SK-N-SH treated with all-trans-retinoic acid at 6 μM for 48 hours (cell line): ENCODE measurements at regions not wholly inside any gene's neighbourhood (a gene's known extent, or its start where the extent isn't known, plus 50 kb on each side); places are given as distances from the start of the nearest gene placed in this dataset.

ENCODE experiments used
- ATAC-seq: fragments of 200-7000 bp; cut with Tn5 transposase; 3 replicates; pipeline ENCODE4 v1.9.1; 2020; ENCODE audit warnings: mild to moderate bottlenecking, moderate library complexity
- ARNTL ChIP-seq: fragments of 450-650 bp; formaldehyde crosslinking; IDR thresholded peaks from 2 replicates; pipeline ENCODE4 v1.5.0; 2020; ENCODE audit warnings: low read depth, mild to moderate bottlenecking, moderate library complexity, borderline replicate concordance
- BACH2 ChIP-seq: fragments of 250-450 bp; sonication (Bioruptor Pico); IDR thresholded peaks from 2 replicates; pipeline ENCODE4 v1.9.0; 2021; ENCODE audit warnings: mild to moderate bottlenecking, borderline replicate concordance
- CSDC2 ChIP-seq: fragments of 250-450 bp; sonication (Bioruptor Pico); IDR thresholded peaks from 2 replicates; pipeline ENCODE4 v1.5.0; 2020; ENCODE audit warnings: mild to moderate bottlenecking, moderate library complexity
- ESRRG ChIP-seq: fragments of 250-450 bp; sonication (Bioruptor Pico); IDR thresholded peaks from 2 replicates; pipeline ENCODE4 v1.6.1; 2021; ENCODE audit warnings: mild to moderate bottlenecking
- GLIS3 ChIP-seq: fragments of 250-450 bp; sonication (Bioruptor Pico); IDR thresholded peaks from 2 replicates; pipeline ENCODE4 v1.5.0; 2020; ENCODE audit warnings: mild to moderate bottlenecking, moderate library complexity
- ISL1 ChIP-seq: fragments of 250-450 bp; sonication (Bioruptor Pico); IDR thresholded peaks from 2 replicates; pipeline ENCODE4 v2.1.2; 2022; ENCODE audit warnings: mild to moderate bottlenecking, moderate library complexity
- OSR1 ChIP-seq: fragments of 250-450 bp; sonication (Bioruptor Pico); IDR thresholded peaks from 2 replicates; pipeline ENCODE4 v1.8.0; 2022; ENCODE audit warnings: moderate library complexity, mild to moderate bottlenecking, inconsistent platforms
- PPARA ChIP-seq: fragments of 250-450 bp; sonication (Bioruptor Pico); IDR thresholded peaks from 2 replicates; pipeline ENCODE4 v1.5.0; 2020; ENCODE audit warnings: mild to moderate bottlenecking, borderline replicate concordance
- RARB ChIP-seq: fragments of 250-450 bp; sonication (Bioruptor Pico); IDR thresholded peaks from 2 replicates; pipeline ENCODE4 v1.8.0; 2021; ENCODE audit warnings: mild to moderate bottlenecking, moderate library complexity
- SNAI2 ChIP-seq: fragments of 250-450 bp; sonication (Bioruptor Pico); IDR thresholded peaks from 2 replicates; pipeline ENCODE4 v1.5.0; 2020; ENCODE audit warnings: mild to moderate bottlenecking, moderate library complexity
- TCF4 ChIP-seq: fragments of 250-450 bp; sonication (Bioruptor Pico); IDR thresholded peaks from 2 replicates; pipeline ENCODE4 v1.8.0; 2021; ENCODE audit warnings: mild to moderate bottlenecking, moderate library complexity, borderline replicate concordance
- TOX ChIP-seq: fragments of 250-450 bp; sonication (Bioruptor Pico); IDR thresholded peaks from 2 replicates; pipeline ENCODE4 v1.8.0; 2021; ENCODE audit warnings: mild to moderate bottlenecking, moderate library complexity, borderline replicate concordance
- ZC3H10 ChIP-seq: fragments of 250-450 bp; sonication (Bioruptor Pico); IDR thresholded peaks from 2 replicates; pipeline ENCODE4 v1.5.1; 2021; ENCODE audit warnings: mild to moderate bottlenecking, moderate library complexity
- ZFP3 ChIP-seq: fragments of 250-450 bp; sonication (Bioruptor Pico); IDR thresholded peaks from 2 replicates; pipeline ENCODE4 v1.5.0; 2020; ENCODE audit warnings: mild to moderate bottlenecking, moderate library complexity
- ZFP30 ChIP-seq: fragments of 450-650 bp; formaldehyde crosslinking; IDR thresholded peaks from 2 replicates; pipeline ENCODE4 v1.5.0; 2022; ENCODE audit warnings: mild to moderate bottlenecking, moderate library complexity
- ZNF565 ChIP-seq: fragments of 450-650 bp; formaldehyde crosslinking; conservative IDR thresholded peaks from 2 replicates; pipeline ENCODE4 v1.5.0; 2020; ENCODE audit warnings: low read depth, mild to moderate bottlenecking, moderate library complexity
- ZNF70 ChIP-seq: fragments of 450-650 bp; formaldehyde crosslinking; IDR thresholded peaks from 2 replicates; pipeline ENCODE4 v1.5.0; 2020; ENCODE audit warnings: mild to moderate bottlenecking, moderate library complexity
- ZNF8 ChIP-seq: fragments of 450-650 bp; formaldehyde crosslinking; IDR thresholded peaks from 2 replicates; pipeline ENCODE4 v1.5.0; 2020; ENCODE audit warnings: mild to moderate bottlenecking, moderate library complexity
- TF ChIP-seq, protein P1 (sequence below): fragments of 250-450 bp; sonication (Bioruptor Pico); IDR thresholded peaks from 2 replicates; pipeline ENCODE4 v1.8.0; 2021; ENCODE audit warnings: low read depth, mild to moderate bottlenecking, moderate library complexity, borderline replicate concordance
- TF ChIP-seq, protein P2 (sequence below): fragments of 250-450 bp; sonication (Bioruptor Pico); IDR thresholded peaks from 2 replicates; pipeline ENCODE4 v1.8.0; 2020; ENCODE audit warnings: mild to moderate bottlenecking, moderate library complexity, borderline replicate concordance
- TF ChIP-seq, protein P3 (sequence below): fragments of 250-450 bp; sonication (Bioruptor Pico); IDR thresholded peaks from 2 replicates; pipeline ENCODE4 v1.5.1; 2020; ENCODE audit warnings: low read depth, mild to moderate bottlenecking, moderate library complexity
- TF ChIP-seq, protein P4 (sequence below): fragments of 250-450 bp; sonication (Bioruptor Pico); IDR thresholded peaks from 2 replicates; pipeline ENCODE4 v1.5.1; 2021; ENCODE audit warnings: mild to moderate bottlenecking, moderate library complexity

DNA sequence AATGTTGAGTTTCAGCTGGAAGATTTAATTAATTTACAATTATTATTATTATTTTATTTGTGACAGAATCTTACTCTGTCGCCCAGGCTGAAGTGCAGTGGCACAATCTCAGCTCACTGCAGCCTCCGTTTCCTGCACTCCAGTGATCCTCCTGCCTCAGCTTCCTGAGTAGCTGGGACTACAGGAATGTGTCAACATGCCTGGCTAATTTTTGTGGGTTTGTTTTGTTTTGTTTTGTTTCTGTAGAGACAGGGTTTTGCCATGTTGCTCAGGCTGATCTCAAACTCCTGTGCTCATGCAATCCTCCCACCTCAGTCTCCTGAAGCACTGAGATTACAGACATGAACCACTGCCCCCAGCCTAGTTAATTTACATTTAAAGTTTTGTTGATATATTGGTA lies 93.8 kb upstream of the MEOX2 start:
- TF ChIP-seq ZC3H10 (CRISPR knock-in tag), result no peak
- no peak for TF ChIP-seq ARNTL (CRISPR knock-in tag)
- no peak for TF ChIP-seq ZFP3 (CRISPR knock-in tag)
- no peak for TF ChIP-seq ZNF565 (CRISPR knock-in tag)
- no peak for TF ChIP-seq ISL1 (CRISPR knock-in tag)
- no peak for TF ChIP-seq GLIS3 (CRISPR knock-in tag)
- no peak for TF ChIP-seq ZNF8 (CRISPR knock-in tag)
- no peak for TF ChIP-seq OSR1 (CRISPR knock-in tag)
- no peak for TF ChIP-seq BACH2 (CRISPR knock-in tag)
- TF ChIP-seq ESRRG (CRISPR knock-in tag), result no peak
- TF ChIP-seq CSDC2 (CRISPR knock-in tag), result no peak
- no peak for TF ChIP-seq SNAI2 (CRISPR knock-in tag)
- TF ChIP-seq, protein P1, sequence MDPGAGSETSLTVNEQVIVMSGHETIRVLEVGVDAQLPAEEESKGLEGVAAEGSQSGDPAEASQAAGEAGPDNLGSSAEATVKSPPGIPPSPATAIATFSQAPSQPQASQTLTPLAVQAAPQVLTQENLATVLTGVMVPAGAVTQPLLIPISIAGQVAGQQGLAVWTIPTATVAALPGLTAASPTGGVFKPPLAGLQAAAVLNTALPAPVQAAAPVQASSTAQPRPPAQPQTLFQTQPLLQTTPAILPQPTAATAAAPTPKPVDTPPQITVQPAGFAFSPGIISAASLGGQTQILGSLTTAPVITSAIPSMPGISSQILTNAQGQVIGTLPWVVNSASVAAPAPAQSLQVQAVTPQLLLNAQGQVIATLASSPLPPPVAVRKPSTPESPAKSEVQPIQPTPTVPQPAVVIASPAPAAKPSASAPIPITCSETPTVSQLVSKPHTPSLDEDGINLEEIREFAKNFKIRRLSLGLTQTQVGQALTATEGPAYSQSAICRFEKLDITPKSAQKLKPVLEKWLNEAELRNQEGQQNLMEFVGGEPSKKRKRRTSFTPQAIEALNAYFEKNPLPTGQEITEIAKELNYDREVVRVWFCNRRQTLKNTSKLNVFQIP (CRISPR knock-in tag), result no peak
- TF ChIP-seq, protein P2, sequence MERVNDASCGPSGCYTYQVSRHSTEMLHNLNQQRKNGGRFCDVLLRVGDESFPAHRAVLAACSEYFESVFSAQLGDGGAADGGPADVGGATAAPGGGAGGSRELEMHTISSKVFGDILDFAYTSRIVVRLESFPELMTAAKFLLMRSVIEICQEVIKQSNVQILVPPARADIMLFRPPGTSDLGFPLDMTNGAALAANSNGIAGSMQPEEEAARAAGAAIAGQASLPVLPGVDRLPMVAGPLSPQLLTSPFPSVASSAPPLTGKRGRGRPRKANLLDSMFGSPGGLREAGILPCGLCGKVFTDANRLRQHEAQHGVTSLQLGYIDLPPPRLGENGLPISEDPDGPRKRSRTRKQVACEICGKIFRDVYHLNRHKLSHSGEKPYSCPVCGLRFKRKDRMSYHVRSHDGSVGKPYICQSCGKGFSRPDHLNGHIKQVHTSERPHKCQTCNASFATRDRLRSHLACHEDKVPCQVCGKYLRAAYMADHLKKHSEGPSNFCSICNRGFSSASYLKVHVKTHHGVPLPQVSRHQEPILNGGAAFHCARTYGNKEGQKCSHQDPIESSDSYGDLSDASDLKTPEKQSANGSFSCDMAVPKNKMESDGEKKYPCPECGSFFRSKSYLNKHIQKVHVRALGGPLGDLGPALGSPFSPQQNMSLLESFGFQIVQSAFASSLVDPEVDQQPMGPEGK (CRISPR knock-in tag), result no peak
- no peak for ATAC-seq

DNA sequence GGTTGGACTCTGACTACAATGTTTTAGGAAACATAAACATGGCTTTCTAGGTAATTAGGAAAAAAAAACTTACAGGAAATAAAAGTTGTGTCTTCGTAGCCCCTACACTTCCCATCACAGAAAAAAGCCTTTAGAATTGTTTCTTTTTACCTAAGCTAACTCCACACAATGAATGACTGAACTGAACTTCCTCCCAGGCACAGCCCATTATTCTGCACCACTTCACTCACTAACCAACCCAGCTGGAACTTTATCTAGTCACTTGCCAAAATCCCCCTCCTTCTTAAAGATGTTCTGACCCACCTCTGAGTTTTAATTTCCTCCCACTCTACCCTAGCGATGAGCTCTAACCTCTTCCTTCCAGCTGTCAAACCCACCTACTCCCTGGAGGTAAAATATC lies 91.7 kb upstream of the MEOX2 start:
- no peak for TF ChIP-seq TCF4 (CRISPR knock-in tag)
- TF ChIP-seq ZNF565 (CRISPR knock-in tag), result no peak
- no peak for TF ChIP-seq RARB
- no peak for TF ChIP-seq ZFP30 (CRISPR knock-in tag)
- TF ChIP-seq PPARA, result no peak
- TF ChIP-seq ZNF70, result no peak
- no peak for TF ChIP-seq ESRRG (CRISPR knock-in tag)
- TF ChIP-seq CSDC2 (CRISPR knock-in tag), result no peak
- no peak for TF ChIP-seq ARNTL (CRISPR knock-in tag)
- TF ChIP-seq, protein P2 (CRISPR knock-in tag), result no peak
- TF ChIP-seq ZNF8 (CRISPR knock-in tag), result no peak
- TF ChIP-seq ZFP3 (CRISPR knock-in tag), result no peak
- no peak for TF ChIP-seq GLIS3 (CRISPR knock-in tag)
- TF ChIP-seq, protein P3, sequence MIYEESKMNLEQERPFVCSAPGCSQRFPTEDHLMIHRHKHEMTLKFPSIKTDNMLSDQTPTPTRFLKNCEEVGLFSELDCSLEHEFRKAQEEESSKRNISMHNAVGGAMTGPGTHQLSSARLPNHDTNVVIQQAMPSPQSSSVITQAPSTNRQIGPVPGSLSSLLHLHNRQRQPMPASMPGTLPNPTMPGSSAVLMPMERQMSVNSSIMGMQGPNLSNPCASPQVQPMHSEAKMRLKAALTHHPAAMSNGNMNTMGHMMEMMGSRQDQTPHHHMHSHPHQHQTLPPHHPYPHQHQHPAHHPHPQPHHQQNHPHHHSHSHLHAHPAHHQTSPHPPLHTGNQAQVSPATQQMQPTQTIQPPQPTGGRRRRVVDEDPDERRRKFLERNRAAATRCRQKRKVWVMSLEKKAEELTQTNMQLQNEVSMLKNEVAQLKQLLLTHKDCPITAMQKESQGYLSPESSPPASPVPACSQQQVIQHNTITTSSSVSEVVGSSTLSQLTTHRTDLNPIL (CRISPR knock-in tag), result no peak
- TF ChIP-seq, protein P1 (CRISPR knock-in tag), result no peak
- TF ChIP-seq ZC3H10 (CRISPR knock-in tag), result no peak
- no peak for TF ChIP-seq ISL1 (CRISPR knock-in tag)
- ATAC-seq, result no peak

DNA sequence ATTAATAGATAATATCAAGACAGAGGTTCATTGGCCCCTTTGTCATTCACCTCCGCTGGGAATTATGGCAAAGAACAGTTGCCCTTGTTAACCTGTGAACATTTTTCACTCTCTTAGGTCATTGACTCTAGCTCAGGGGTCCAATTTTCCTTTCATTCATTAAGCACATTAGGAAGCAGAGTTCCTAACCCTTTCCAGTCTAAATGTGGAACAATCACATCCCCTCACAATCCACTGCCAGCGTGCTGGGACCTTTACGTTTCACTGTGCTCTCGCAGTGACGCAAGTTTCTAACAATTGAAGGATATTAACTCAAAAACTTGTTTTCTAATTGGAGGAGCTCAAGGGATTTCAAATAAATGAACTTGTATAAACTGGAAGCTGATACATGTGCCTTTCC lies 79.3 kb upstream of the MEOX2 start:
- TF ChIP-seq TOX (no peak), GLIS3 (CRISPR knock-in tag) (no peak), ZFP3 (CRISPR knock-in tag) (no peak), BACH2 (CRISPR knock-in tag) (no peak), ISL1 (CRISPR knock-in tag) (no peak), ZFP30 (CRISPR knock-in tag) (no peak), RARB (no peak), PPARA (no peak), ESRRG (CRISPR knock-in tag) (no peak), SNAI2 (CRISPR knock-in tag) (no peak)
- TF ChIP-seq, protein P4, sequence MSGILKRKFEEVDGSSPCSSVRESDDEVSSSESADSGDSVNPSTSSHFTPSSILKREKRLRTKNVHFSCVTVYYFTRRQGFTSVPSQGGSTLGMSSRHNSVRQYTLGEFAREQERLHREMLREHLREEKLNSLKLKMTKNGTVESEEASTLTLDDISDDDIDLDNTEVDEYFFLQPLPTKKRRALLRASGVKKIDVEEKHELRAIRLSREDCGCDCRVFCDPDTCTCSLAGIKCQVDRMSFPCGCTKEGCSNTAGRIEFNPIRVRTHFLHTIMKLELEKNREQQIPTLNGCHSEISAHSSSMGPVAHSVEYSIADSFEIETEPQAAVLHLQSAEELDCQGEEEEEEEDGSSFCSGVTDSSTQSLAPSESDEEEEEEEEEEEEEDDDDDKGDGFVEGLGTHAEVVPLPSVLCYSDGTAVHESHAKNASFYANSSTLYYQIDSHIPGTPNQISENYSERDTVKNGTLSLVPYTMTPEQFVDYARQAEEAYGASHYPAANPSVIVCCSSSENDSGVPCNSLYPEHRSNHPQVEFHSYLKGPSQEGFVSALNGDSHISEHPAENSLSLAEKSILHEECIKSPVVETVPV (CRISPR knock-in tag), result no peak
- TF ChIP-seq, protein P1 (CRISPR knock-in tag), result no peak
- TF ChIP-seq, protein P3 (CRISPR knock-in tag), result no peak
- TF ChIP-seq, all 23 proteins: peak for 0
- ATAC-seq, result no peak
